ENCODE measurements at regions not wholly inside any gene's neighbourhood (a gene's known extent, or its start where the extent isn't known, plus 50 kb on each side); places are given as distances from the start of the nearest gene placed in this dataset.

GRCh38 chr9:80399606-80400005, 827.8 kb downstream of the TLE4 start:
- Histone ChIP-seq H2BK5ac (ENCODE audit: insufficient read length, low read length) (no peak overlapping the region), H4K20me1 (ENCODE audit: control insufficient read depth, insufficient read depth, insufficient read length) (no peaks in the 10 kb centered on the region), H3K9me3 (ENCODE audit: control insufficient read depth, low read depth, low read length) (no peaks in the 10 kb centered on the region), H2AK5ac (ENCODE audit: insufficient read length, low read length) (no peak overlapping the region), H3K4ac (ENCODE audit: low read depth, low read length) (no peak overlapping the region), H4K8ac (replicated peaks; ENCODE audit: insufficient read length, low read depth, low read length) (no peak overlapping the region), H3K9ac (ENCODE audit: extremely low read depth, insufficient read length, low read length) (no peak overlapping the region), H4K5ac (ENCODE audit: insufficient read length, low read depth, low read length) (no peak overlapping the region), H3K4me2 (ENCODE audit: insufficient read depth, insufficient read length, low read length) (no peak overlapping the region), H2BK15ac (ENCODE audit: low read depth, low read length) (no peak overlapping the region), H3T11ph (ENCODE audit: low read length) (no peak overlapping the region), H3K4me1 (ENCODE audit: insufficient read depth, low read length) (peaks cover 2% of the 10 kb centered on the region; the same call in 1 of the 2 replicates), H2BK20ac (ENCODE audit: low read depth, low read length, poor library complexity, severe bottlenecking) (no peak overlapping the region), H2BK120ac (ENCODE audit: low read depth, low read length, poor library complexity, severe bottlenecking) (no peak overlapping the region), H3K56ac (ENCODE audit: insufficient read length, low read depth, low read length) (no peak overlapping the region), H3K79me2 (ENCODE audit: insufficient read depth, low read length) (no peaks in the 10 kb centered on the region), H3K18ac (ENCODE audit: insufficient read length, low read depth, low read length) (no peak overlapping the region), H3K23me2 (ENCODE audit: insufficient read length, low read depth, low read length, poor library complexity, severe bottlenecking) (no peaks in the 10 kb centered on the region), H3K79me1 (ENCODE audit: insufficient read depth, low read depth, low read length, poor library complexity, severe bottlenecking) (no peaks in the 10 kb centered on the region), H3K14ac (ENCODE audit: insufficient read depth, low read length) (no peak overlapping the region), H2BK12ac (ENCODE audit: insufficient read length, low read depth, low read length) (no peak overlapping the region), H4K91ac (ENCODE audit: insufficient read length, low read depth, low read length) (no peak overlapping the region), H3K23ac (ENCODE audit: insufficient read length, low read depth, low read length) (no peak overlapping the region), H3K27me3 (ENCODE audit: insufficient read depth, low read length) (no peaks in the 10 kb centered on the region), H2AFZ (ENCODE audit: low read length) (no peak overlapping the region), H3K27ac (ENCODE audit: insufficient read length, low read depth, low read length) (no peak overlapping the region)
- H3K4me1 Mint-ChIP-seq = peaks cover 32 to 33% of the 10 kb centered on the region in 2 experiments
- H3K36me3 Mint-ChIP-seq (ENCODE audit: insufficient read depth in 1 of 3, low read depth in 3 of 3) = peaks cover 0 to 10% (median 3%) of the 10 kb centered on the region in 3 experiments; a peak in 4 of 7 replicates
- TF ChIP-seq CTCF (conservative IDR thresholded peaks at IDR 0.05) = no peak
- H3K9me3 Mint-ChIP-seq = peaks cover 3 to 4% of the 10 kb centered on the region in 2 experiments; a peak in 3 of 5 replicates
- H3K27me3 Mint-ChIP-seq (ENCODE audit: low read depth) = no peaks in the 10 kb centered on the region
- WGBS (ENCODE audit: extremely low coverage, insufficient read length, low lambda C conversion rate) = no CpG with 5 or more reads among the region's 2 CpGs
- DNase-seq = no peak
- H3K27ac Mint-ChIP-seq = no peak overlapping the region
- no peak overlapping the region for H3K4me3 Mint-ChIP-seq

All from H9 (cell line).